Liver (tissue), 8 donors: ENCODE measurements at regions not wholly inside any gene's neighbourhood (a gene's known extent, or its start where the extent isn't known, plus 50 kb on each side); places are given as distances from the start of the nearest gene placed in this dataset.

ENCODE experiments used
- DNase-seq: peaks from one replicate; pipeline ENCODE4 v3.0.0-alpha.2; 2017; ENCODE audit warnings: low spot score
- H3K27ac ChIP-seq, 2 donors: one replicate each; pipeline ENCODE4 v1.7.0; 2013; ENCODE audit warnings: inconsistent platforms in 2 of 2, low read length in 2 of 2, control low read depth in 1 of 2, low read depth in 1 of 2, mild to moderate bottlenecking in 1 of 2
- H3K27me3 ChIP-seq, 4 donors: one replicate each; pipeline versions ENCODE4 v1.6.1 to v1.7.0; 2013; ENCODE audit warnings: low read length in 3 of 4, inconsistent platforms in 1 of 4, mild to moderate bottlenecking in 1 of 4, moderate library complexity in 1 of 4; ENCODE audit not compliant: control insufficient read depth in 4 of 4, insufficient read depth in 4 of 4
- H3K36me3 ChIP-seq, 4 donors: one replicate each; pipeline versions ENCODE4 v1.6.1 to v1.7.0; 2013; ENCODE audit warnings: low read length in 3 of 4, mild to moderate bottlenecking in 3 of 4, low read depth in 1 of 4, moderate library complexity in 1 of 4; ENCODE audit not compliant: control insufficient read depth in 4 of 4, insufficient read depth in 3 of 4
- H3K4me1 ChIP-seq, 4 donors: one replicate each; pipeline versions ENCODE4 v1.6.1 to v1.7.0; 2013; ENCODE audit warnings: low read length in 3 of 4, mild to moderate bottlenecking in 3 of 4, moderate library complexity in 1 of 4; ENCODE audit not compliant: control insufficient read depth in 4 of 4, insufficient read depth in 4 of 4
- H3K4me3 ChIP-seq, 3 donors: one replicate each; pipeline versions ENCODE4 v1.6.1 to v1.7.0; 2013; ENCODE audit warnings: low read length in 3 of 3, control low read depth in 1 of 3, low read depth in 1 of 3, mild to moderate bottlenecking in 1 of 3
- H3K9ac ChIP-seq, 2 donors: one replicate each; pipeline ENCODE4 v1.7.0; 2013; ENCODE audit warnings: low read length in 2 of 2, mild to moderate bottlenecking in 2 of 2, moderate library complexity in 2 of 2, control low read depth in 1 of 2, low read depth in 1 of 2
- H3K9me3 ChIP-seq, 4 donors: one replicate each; pipeline versions ENCODE4 v1.6.1 to v1.7.0; 2013; ENCODE audit warnings: low read length in 3 of 4; ENCODE audit not compliant: control insufficient read depth in 4 of 4
- FOXA1 ChIP-seq: IDR thresholded peaks from 2 replicates; pipeline ENCODE4 v1.6.1; 2016; ENCODE audit warnings: antibody characterized with exemption
- FOXA2 ChIP-seq: IDR thresholded peaks from 2 replicates; pipeline ENCODE4 v1.6.1; 2016; ENCODE audit warnings: antibody characterized with exemption
- GABPA ChIP-seq, 2 donors: IDR thresholded peaks in 1 of 2; conservative IDR thresholded peaks in 1 of 2; 2 replicates each; pipeline ENCODE4 v1.6.1; 2016; ENCODE audit warnings: antibody characterized with exemption in 2 of 2, mild to moderate bottlenecking in 1 of 2, moderate library complexity in 1 of 2
- HNF4A ChIP-seq, 2 donors: conservative IDR thresholded peaks; 2 replicates each; pipeline ENCODE4 v1.6.1; 2016; ENCODE audit warnings: antibody characterized with exemption in 2 of 2, mild to moderate bottlenecking in 2 of 2
- HNF4G ChIP-seq: IDR thresholded peaks from 2 replicates; pipeline ENCODE4 v1.6.1; 2016; ENCODE audit warnings: antibody characterized with exemption
- JUND ChIP-seq, 2 donors: IDR thresholded peaks; 2 replicates each; pipeline ENCODE4 v1.6.1; 2016; ENCODE audit warnings: antibody characterized with exemption in 2 of 2
- MAX ChIP-seq: IDR thresholded peaks from 2 replicates; pipeline ENCODE4 v1.6.1; 2016; ENCODE audit warnings: antibody characterized with exemption
- NR2F2 ChIP-seq: IDR thresholded peaks from 2 replicates; pipeline ENCODE4 v1.6.1; 2016; ENCODE audit warnings: antibody characterized with exemption
- RAD21 ChIP-seq, 2 donors: IDR thresholded peaks; 2 replicates each; pipeline ENCODE4 v1.6.1; 2016; ENCODE audit warnings: antibody characterized with exemption in 2 of 2, mild to moderate bottlenecking in 2 of 2
- REST ChIP-seq: IDR thresholded peaks from 2 replicates; pipeline ENCODE4 v1.6.1; 2016; ENCODE audit warnings: antibody characterized with exemption, mild to moderate bottlenecking
- RXRA ChIP-seq, 2 donors: IDR thresholded peaks; 2 replicates each; pipeline ENCODE4 v1.6.1; 2017 to 2018; ENCODE audit warnings: antibody characterized with exemption in 2 of 2, mild to moderate bottlenecking in 1 of 2
- SP1 ChIP-seq: IDR thresholded peaks from 2 replicates; pipeline ENCODE4 v1.6.1; 2018; ENCODE audit warnings: antibody characterized with exemption, mild to moderate bottlenecking
- TAF1 ChIP-seq: conservative IDR thresholded peaks from 2 replicates; pipeline ENCODE4 v1.6.1; 2016; ENCODE audit warnings: antibody characterized with exemption, mild to moderate bottlenecking
- YY1 ChIP-seq: IDR thresholded peaks from 2 replicates; pipeline ENCODE4 v1.6.1; 2016; ENCODE audit warnings: antibody characterized with exemption, mild to moderate bottlenecking
- ZBTB33 ChIP-seq: IDR thresholded peaks from 2 replicates; pipeline ENCODE4 v1.6.1; 2016; ENCODE audit warnings: antibody characterized with exemption
- WGBS: extraction: QIAGEN DNeasy Blood & Tissue Kit; methylation state at CpG from one replicate; pipeline ENCODE4 v1.1.7; 2013; 5-methylcytosine and 5-hydroxymethylcytosine counted together
- TF ChIP-seq, protein P1 (sequence below): IDR thresholded peaks from 2 replicates; pipeline ENCODE4 v1.6.1; 2016; ENCODE audit warnings: antibody characterized with exemption
- TF ChIP-seq, protein P2 (sequence below): fragments of 150-350 bp; IDR thresholded peaks from 2 replicates; pipeline ENCODE4 v1.5.1; 2017; ENCODE audit warnings: improper control_type of control experiment, low read depth, low read length; ENCODE audit not compliant: missing input control
- donor health status: healthy.
- donor health status: healthy.
- donor health status: healthy.
- donor health status: healthy.
- donor health status: healthy.

DNA sequence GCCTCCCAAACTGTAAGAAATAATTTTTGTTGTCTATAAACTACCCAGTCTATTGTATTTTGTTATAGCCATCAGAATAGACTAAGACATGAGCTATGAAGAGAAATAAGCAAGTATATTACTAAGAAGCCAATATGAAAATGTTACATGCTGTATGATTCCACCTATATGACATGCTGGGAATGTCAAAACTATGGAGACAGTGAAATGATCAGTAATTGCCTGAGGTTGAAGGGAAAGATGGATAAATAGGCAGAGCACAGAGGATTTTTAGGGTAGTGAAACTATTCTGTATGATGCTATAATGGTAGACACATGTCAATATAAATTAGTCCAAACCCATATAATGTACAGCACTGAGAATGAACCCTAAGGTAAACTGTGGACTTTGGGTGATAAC is 261.3 kb upstream of the PCDH15 start:
- TF ChIP-seq RAD21 (IDR thresholded peaks at IDR 0.05) (no peak), HNF4G (no peak), RXRA (IDR thresholded peaks at IDR 0.05) (no peak), SP1 (no peak), GABPA (IDR thresholded peaks at IDR 0.05 in 1 of 2, conservative IDR thresholded peaks at IDR 0.05 in 1 of 2) (no peak)
- TF ChIP-seq, protein P1, sequence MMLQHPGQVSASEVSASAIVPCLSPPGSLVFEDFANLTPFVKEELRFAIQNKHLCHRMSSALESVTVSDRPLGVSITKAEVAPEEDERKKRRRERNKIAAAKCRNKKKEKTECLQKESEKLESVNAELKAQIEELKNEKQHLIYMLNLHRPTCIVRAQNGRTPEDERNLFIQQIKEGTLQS: no peak
- H3K4me3 ChIP-seq: no peak overlapping the region
- H3K36me3 ChIP-seq: no peaks in the 10 kb centered on the region
- no peak for DNase-seq
- H3K27me3 ChIP-seq: no peaks in the 10 kb centered on the region
- H3K27ac ChIP-seq: no peak overlapping the region
- no peaks in the 10 kb centered on the region for H3K4me1 ChIP-seq
- H3K9me3 ChIP-seq: no peaks in the 10 kb centered on the region
- no peak overlapping the region for H3K9ac ChIP-seq

GRCh38 chr10:55058800-55059199 is 257.8 kb upstream of the PCDH15 start:
- Histone ChIP-seq H3K27me3 (no peaks in the 10 kb centered on the region), H3K36me3 (no peaks in the 10 kb centered on the region), H3K4me1 (no peaks in the 10 kb centered on the region), H3K4me3 (no peak overlapping the region), H3K9me3 (no peaks in the 10 kb centered on the region), H3K27ac (no peak overlapping the region), H3K9ac (no peak overlapping the region)
- TF ChIP-seq HNF4G: no peak
- no peak for TF ChIP-seq FOXA1
- no peak for TF ChIP-seq MAX
- no peak for TF ChIP-seq REST
- TF ChIP-seq ZBTB33: no peak
- no peak for TF ChIP-seq HNF4A (conservative IDR thresholded peaks at IDR 0.05)
- TF ChIP-seq, protein P1: no peak
- TF ChIP-seq, protein P2, sequence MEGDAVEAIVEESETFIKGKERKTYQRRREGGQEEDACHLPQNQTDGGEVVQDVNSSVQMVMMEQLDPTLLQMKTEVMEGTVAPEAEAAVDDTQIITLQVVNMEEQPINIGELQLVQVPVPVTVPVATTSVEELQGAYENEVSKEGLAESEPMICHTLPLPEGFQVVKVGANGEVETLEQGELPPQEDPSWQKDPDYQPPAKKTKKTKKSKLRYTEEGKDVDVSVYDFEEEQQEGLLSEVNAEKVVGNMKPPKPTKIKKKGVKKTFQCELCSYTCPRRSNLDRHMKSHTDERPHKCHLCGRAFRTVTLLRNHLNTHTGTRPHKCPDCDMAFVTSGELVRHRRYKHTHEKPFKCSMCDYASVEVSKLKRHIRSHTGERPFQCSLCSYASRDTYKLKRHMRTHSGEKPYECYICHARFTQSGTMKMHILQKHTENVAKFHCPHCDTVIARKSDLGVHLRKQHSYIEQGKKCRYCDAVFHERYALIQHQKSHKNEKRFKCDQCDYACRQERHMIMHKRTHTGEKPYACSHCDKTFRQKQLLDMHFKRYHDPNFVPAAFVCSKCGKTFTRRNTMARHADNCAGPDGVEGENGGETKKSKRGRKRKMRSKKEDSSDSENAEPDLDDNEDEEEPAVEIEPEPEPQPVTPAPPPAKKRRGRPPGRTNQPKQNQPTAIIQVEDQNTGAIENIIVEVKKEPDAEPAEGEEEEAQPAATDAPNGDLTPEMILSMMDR: no peak
- no peak for TF ChIP-seq RAD21 (IDR thresholded peaks at IDR 0.05)
- TF ChIP-seq GABPA (IDR thresholded peaks at IDR 0.05 in 1 of 2, conservative IDR thresholded peaks at IDR 0.05 in 1 of 2): no peak
- TF ChIP-seq NR2F2: no peak
- no peak for TF ChIP-seq JUND (IDR thresholded peaks at IDR 0.05)
- no peak for TF ChIP-seq TAF1
- TF ChIP-seq SP1: no peak
- no peak for TF ChIP-seq FOXA2
- no peak for TF ChIP-seq YY1
- no peak for DNase-seq
- WGBS: 80% methylated on average over 5 of the region's 5 CpGs
